Liver (tissue), 7 donors: ENCODE measurements at regions not wholly inside any gene's neighbourhood (a gene's known extent, or its start where the extent isn't known, plus 50 kb on each side); places are given as distances from the start of the nearest gene placed in this dataset.
A peak's percentile ranks its signal among the peaks of the same experiment; 100 is the strongest.
"Not testable (repeated sequence)": the region's sequence is repeated elsewhere in the genome, so short reads cannot be mapped to it uniquely, and the experiment has no call there.

Experiments
- DNase-seq: peaks from one replicate; pipeline ENCODE4 v3.0.0-alpha.2; 2017; ENCODE audit warnings: low spot score
- H3K27ac ChIP-seq, 2 donors: one replicate each; pipeline ENCODE4 v1.7.0; 2013; ENCODE audit warnings: inconsistent platforms in 2 of 2, low read length in 2 of 2, control low read depth in 1 of 2, low read depth in 1 of 2, mild to moderate bottlenecking in 1 of 2
- H3K27me3 ChIP-seq, 4 donors: one replicate each; pipeline versions ENCODE4 v1.6.1 to v1.7.0; 2013; ENCODE audit warnings: low read length in 3 of 4, inconsistent platforms in 1 of 4, mild to moderate bottlenecking in 1 of 4, moderate library complexity in 1 of 4; ENCODE audit not compliant: control insufficient read depth in 4 of 4, insufficient read depth in 4 of 4
- H3K36me3 ChIP-seq, 4 donors: one replicate each; pipeline versions ENCODE4 v1.6.1 to v1.7.0; 2013; ENCODE audit warnings: low read length in 3 of 4, mild to moderate bottlenecking in 3 of 4, low read depth in 1 of 4, moderate library complexity in 1 of 4; ENCODE audit not compliant: control insufficient read depth in 4 of 4, insufficient read depth in 3 of 4
- H3K4me1 ChIP-seq, 4 donors: one replicate each; pipeline versions ENCODE4 v1.6.1 to v1.7.0; 2013; ENCODE audit warnings: low read length in 3 of 4, mild to moderate bottlenecking in 3 of 4, moderate library complexity in 1 of 4; ENCODE audit not compliant: control insufficient read depth in 4 of 4, insufficient read depth in 4 of 4
- H3K4me3 ChIP-seq, 3 donors: one replicate each; pipeline versions ENCODE4 v1.6.1 to v1.7.0; 2013; ENCODE audit warnings: low read length in 3 of 3, control low read depth in 1 of 3, low read depth in 1 of 3, mild to moderate bottlenecking in 1 of 3
- H3K9ac ChIP-seq, 2 donors: one replicate each; pipeline ENCODE4 v1.7.0; 2013; ENCODE audit warnings: low read length in 2 of 2, mild to moderate bottlenecking in 2 of 2, moderate library complexity in 2 of 2, control low read depth in 1 of 2, low read depth in 1 of 2
- H3K9me3 ChIP-seq, 4 donors: one replicate each; pipeline versions ENCODE4 v1.6.1 to v1.7.0; 2013; ENCODE audit warnings: low read length in 3 of 4; ENCODE audit not compliant: control insufficient read depth in 4 of 4
- EGR1 ChIP-seq, 2 donors: IDR thresholded peaks; 2 replicates each; pipeline ENCODE4 v1.6.1; 2016 to 2018; ENCODE audit warnings: antibody characterized with exemption in 2 of 2, low read depth in 2 of 2
- FOXA1 ChIP-seq: IDR thresholded peaks from 2 replicates; pipeline ENCODE4 v1.6.1; 2016; ENCODE audit warnings: antibody characterized with exemption
- FOXA2 ChIP-seq: IDR thresholded peaks from 2 replicates; pipeline ENCODE4 v1.6.1; 2016; ENCODE audit warnings: antibody characterized with exemption
- HNF4A ChIP-seq, 2 donors: conservative IDR thresholded peaks; 2 replicates each; pipeline ENCODE4 v1.6.1; 2016; ENCODE audit warnings: antibody characterized with exemption in 2 of 2, mild to moderate bottlenecking in 2 of 2
- HNF4G ChIP-seq: IDR thresholded peaks from 2 replicates; pipeline ENCODE4 v1.6.1; 2016; ENCODE audit warnings: antibody characterized with exemption
- JUND ChIP-seq, 2 donors: IDR thresholded peaks; 2 replicates each; pipeline ENCODE4 v1.6.1; 2016; ENCODE audit warnings: antibody characterized with exemption in 2 of 2
- NR2F2 ChIP-seq: IDR thresholded peaks from 2 replicates; pipeline ENCODE4 v1.6.1; 2016; ENCODE audit warnings: antibody characterized with exemption
- RAD21 ChIP-seq, 2 donors: IDR thresholded peaks; 2 replicates each; pipeline ENCODE4 v1.6.1; 2016; ENCODE audit warnings: antibody characterized with exemption in 2 of 2, mild to moderate bottlenecking in 2 of 2
- RXRA ChIP-seq, 2 donors: IDR thresholded peaks; 2 replicates each; pipeline ENCODE4 v1.6.1; 2017 to 2018; ENCODE audit warnings: antibody characterized with exemption in 2 of 2, mild to moderate bottlenecking in 1 of 2
- SP1 ChIP-seq: IDR thresholded peaks from 2 replicates; pipeline ENCODE4 v1.6.1; 2018; ENCODE audit warnings: antibody characterized with exemption, mild to moderate bottlenecking
- TAF1 ChIP-seq: conservative IDR thresholded peaks from 2 replicates; pipeline ENCODE4 v1.6.1; 2016; ENCODE audit warnings: antibody characterized with exemption, mild to moderate bottlenecking
- YY1 ChIP-seq: IDR thresholded peaks from 2 replicates; pipeline ENCODE4 v1.6.1; 2016; ENCODE audit warnings: antibody characterized with exemption, mild to moderate bottlenecking
- WGBS: extraction: QIAGEN DNeasy Blood & Tissue Kit; methylation state at CpG from one replicate; pipeline ENCODE4 v1.1.7; 2013; 5-methylcytosine and 5-hydroxymethylcytosine counted together
- TF ChIP-seq, protein P1 (sequence below): IDR thresholded peaks from 2 replicates; pipeline ENCODE4 v1.6.1; 2016; ENCODE audit warnings: antibody characterized with exemption
- TF ChIP-seq, protein P2 (sequence below): IDR thresholded peaks from 2 replicates; pipeline ENCODE4 v1.6.1; 2016; ENCODE audit warnings: antibody characterized with exemption, mild to moderate bottlenecking
- TF ChIP-seq, protein P3 (sequence below): IDR thresholded peaks from 2 replicates; pipeline ENCODE4 v1.6.1; 2016; ENCODE audit warnings: antibody characterized with exemption
- donor health status: healthy.
- donor health status: healthy.
- donor health status: healthy.
- donor health status: healthy.

DNA sequence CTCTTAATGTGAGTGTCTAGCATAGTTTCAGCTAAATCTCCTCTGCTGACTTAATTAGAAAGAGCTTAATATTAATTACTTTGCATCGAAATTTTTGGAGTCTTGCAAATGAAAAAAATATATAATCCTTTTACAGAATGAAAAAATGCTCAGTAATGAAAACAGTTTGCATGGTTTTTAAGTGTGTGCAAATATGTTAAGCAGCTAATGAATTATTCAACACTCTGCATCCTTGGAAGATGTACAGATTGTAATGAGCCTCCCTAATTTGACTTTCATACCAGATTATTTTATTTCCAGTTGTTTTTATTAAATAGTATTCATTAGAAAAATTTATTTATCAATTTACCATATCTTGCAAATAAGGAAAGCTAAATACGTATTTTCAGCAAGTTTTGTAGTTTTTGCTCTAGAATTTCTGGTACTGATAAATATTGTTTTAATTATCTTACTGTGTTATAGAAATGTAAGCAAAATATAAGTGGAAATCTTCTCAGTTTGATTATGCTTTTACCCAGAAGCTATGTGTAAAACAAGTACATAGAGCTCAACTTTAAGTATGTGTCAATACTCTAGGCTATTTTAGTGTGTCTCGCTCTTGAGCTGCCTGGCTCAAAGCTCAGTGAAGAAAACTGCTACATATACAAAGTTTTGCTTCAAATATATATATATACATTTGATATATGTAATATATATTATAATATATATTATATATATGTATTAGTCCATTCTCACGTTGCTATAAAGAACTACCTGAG is 714.9 kb upstream of the LUZP2 start:
- Histone ChIP-seq H3K4me3 (no peak overlapping the region), H3K4me1 (no peaks in the 10 kb centered on the region), H3K27ac (no peak overlapping the region), H3K9me3 (no peaks in the 10 kb centered on the region), H3K9ac (no peak overlapping the region), H3K27me3 (no peaks in the 10 kb centered on the region), H3K36me3 (no peaks in the 10 kb centered on the region)
- TF ChIP-seq FOXA2 (no peak), JUND (IDR thresholded peaks at IDR 0.05) (no peak), FOXA1 (no peak), HNF4A (conservative IDR thresholded peaks at IDR 0.05) (no peak), TAF1 (no peak), YY1 (no peak), EGR1 (IDR thresholded peaks at IDR 0.05; ENCODE audit: low read depth in 2 of 2) (no peak), RXRA (IDR thresholded peaks at IDR 0.05) (no peak), HNF4G (no peak), NR2F2 (no peak)
- TF ChIP-seq, protein P1, sequence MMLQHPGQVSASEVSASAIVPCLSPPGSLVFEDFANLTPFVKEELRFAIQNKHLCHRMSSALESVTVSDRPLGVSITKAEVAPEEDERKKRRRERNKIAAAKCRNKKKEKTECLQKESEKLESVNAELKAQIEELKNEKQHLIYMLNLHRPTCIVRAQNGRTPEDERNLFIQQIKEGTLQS, result no peak
- TF ChIP-seq, protein P2, sequence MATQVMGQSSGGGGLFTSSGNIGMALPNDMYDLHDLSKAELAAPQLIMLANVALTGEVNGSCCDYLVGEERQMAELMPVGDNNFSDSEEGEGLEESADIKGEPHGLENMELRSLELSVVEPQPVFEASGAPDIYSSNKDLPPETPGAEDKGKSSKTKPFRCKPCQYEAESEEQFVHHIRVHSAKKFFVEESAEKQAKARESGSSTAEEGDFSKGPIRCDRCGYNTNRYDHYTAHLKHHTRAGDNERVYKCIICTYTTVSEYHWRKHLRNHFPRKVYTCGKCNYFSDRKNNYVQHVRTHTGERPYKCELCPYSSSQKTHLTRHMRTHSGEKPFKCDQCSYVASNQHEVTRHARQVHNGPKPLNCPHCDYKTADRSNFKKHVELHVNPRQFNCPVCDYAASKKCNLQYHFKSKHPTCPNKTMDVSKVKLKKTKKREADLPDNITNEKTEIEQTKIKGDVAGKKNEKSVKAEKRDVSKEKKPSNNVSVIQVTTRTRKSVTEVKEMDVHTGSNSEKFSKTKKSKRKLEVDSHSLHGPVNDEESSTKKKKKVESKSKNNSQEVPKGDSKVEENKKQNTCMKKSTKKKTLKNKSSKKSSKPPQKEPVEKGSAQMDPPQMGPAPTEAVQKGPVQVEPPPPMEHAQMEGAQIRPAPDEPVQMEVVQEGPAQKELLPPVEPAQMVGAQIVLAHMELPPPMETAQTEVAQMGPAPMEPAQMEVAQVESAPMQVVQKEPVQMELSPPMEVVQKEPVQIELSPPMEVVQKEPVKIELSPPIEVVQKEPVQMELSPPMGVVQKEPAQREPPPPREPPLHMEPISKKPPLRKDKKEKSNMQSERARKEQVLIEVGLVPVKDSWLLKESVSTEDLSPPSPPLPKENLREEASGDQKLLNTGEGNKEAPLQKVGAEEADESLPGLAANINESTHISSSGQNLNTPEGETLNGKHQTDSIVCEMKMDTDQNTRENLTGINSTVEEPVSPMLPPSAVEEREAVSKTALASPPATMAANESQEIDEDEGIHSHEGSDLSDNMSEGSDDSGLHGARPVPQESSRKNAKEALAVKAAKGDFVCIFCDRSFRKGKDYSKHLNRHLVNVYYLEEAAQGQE, result no peak
- TF ChIP-seq, protein P3, sequence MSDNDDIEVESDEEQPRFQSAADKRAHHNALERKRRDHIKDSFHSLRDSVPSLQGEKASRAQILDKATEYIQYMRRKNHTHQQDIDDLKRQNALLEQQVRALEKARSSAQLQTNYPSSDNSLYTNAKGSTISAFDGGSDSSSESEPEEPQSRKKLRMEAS, result no peak
- no peak for DNase-seq
- WGBS, result 78% methylated on average over 4 of the region's 4 CpGs

DNA sequence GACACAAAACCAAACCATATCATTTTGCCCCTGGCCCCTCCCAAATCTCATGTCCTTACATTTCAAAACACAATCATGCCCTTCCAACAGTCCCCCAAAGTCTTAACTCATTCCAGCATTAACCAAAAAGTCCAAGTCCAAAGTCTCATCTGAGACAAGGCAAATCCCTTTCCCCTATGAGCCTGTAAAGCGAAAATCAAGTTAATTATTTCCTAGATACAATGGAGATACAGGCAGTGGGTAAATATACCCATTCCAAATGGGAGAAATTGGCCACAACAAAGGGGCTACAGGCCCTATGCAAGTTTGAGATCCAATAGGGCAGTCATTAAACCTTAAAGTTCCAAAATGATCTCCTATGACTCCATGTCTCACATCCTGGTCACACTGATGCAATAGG is 709.9 kb upstream of the LUZP2 start:
- WGBS, result 25% methylated on average over 1 of the region's 1 CpG
- not testable (repeated sequence) for H3K36me3 ChIP-seq, DNase-seq, H3K9ac ChIP-seq, H3K27me3 ChIP-seq, H3K9me3 ChIP-seq, H3K4me1 ChIP-seq, H3K4me3 ChIP-seq, H3K27ac ChIP-seq
- TF ChIP-seq SP1 (peak; percentile 44), HNF4G (peak; percentile 21), HNF4A (conservative IDR thresholded peaks at IDR 0.05) (peak; percentile 60 to 67)

DNA sequence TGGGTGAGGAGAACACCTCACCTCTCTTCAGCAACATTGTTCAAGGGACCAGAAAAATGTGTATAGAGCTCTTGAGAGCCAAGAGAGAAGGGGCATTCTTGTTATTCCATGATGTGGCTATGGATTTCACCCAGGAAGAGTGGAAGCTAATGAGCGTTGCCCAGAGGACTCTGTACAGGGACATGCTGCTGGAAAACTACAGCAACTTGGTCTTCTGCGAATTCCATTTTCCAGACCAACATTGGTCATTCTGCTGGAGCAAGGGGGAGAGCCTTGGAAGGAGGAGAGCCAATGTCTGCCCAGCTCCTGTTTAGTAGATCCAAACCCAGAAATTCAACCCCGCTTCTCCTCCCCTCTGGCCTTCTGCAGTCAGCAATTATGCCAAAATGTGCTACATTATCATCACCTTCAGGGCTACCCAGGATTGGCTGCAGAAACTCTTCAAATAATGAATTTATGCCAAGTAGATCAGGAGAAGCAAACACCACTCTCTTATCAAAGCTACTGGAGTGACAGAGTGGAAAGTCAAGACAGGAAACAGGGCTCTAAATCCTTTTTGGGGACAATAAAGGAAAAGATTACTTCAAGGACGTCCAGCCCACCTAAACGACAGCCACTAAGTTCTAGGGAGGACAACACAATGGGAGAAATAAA is 707.5 kb upstream of the LUZP2 start:
- Histone ChIP-seq H3K27me3 (no peaks in the 10 kb centered on the region), H3K4me3 (no peak overlapping the region), H3K27ac (no peak overlapping the region), H3K9me3 (no peaks in the 10 kb centered on the region), H3K9ac (no peak overlapping the region), H3K4me1 (no peaks in the 10 kb centered on the region), H3K36me3 (no peaks in the 10 kb centered on the region)
- no peak for TF ChIP-seq NR2F2
- TF ChIP-seq EGR1 (IDR thresholded peaks at IDR 0.05; ENCODE audit: low read depth in 2 of 2), result no peak
- no peak for TF ChIP-seq FOXA1
- no peak for TF ChIP-seq YY1
- TF ChIP-seq, protein P2, result no peak
- no peak for TF ChIP-seq JUND (IDR thresholded peaks at IDR 0.05)
- TF ChIP-seq, protein P3, result no peak
- no peak for TF ChIP-seq TAF1
- no peak for TF ChIP-seq RXRA (IDR thresholded peaks at IDR 0.05)
- TF ChIP-seq RAD21 (IDR thresholded peaks at IDR 0.05), result no peak
- no peak for TF ChIP-seq HNF4A (conservative IDR thresholded peaks at IDR 0.05)
- TF ChIP-seq SP1, result no peak
- 68% methylated on average over 5 of the region's 5 CpGs for WGBS
- DNase-seq, result no peak
